ENCODE measurements at regions not wholly inside any gene's neighbourhood (a gene's known extent, or its start where the extent isn't known, plus 50 kb on each side); places are given as distances from the start of the nearest gene placed in this dataset.

DNA sequence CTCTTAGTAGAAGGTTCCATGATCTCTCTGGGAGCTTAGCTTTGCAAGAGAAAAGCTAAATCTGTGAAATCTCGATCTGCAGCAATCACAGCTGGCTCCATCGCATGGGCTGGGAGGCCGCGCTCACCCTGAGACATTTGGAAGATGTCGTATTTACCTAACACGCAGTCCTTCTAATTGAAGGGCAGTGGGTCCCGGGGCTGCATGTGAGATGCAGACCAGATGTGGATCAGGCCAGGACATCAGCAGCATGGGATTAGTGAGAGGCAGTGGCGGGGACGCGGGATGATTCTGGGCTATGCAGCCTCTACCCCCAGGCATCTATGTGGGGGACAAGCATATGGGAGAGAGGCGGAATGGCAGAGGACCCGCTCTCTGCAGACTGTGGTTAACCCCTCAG lies 312.4 kb upstream of the RTL1 start:
- no peak for TF ChIP-seq CTCF (conservative IDR thresholded peaks at IDR 0.05; ENCODE audit: low read length)
- no peak for TF ChIP-seq EZH2phosphoT487 (IDR thresholded peaks at IDR 0.05; ENCODE audit: borderline replicate concordance, low read depth, low read length)

Measured in OCI-LY7 (cell line).